Sigmoid colon (tissue), 6 donors: ENCODE measurements at regions not wholly inside any gene's neighbourhood (a gene's known extent, or its start where the extent isn't known, plus 50 kb on each side); places are given as distances from the start of the nearest gene placed in this dataset.

Experiments
- DNase-seq: peaks from one replicate; pipeline ENCODE4 v3.0.0-alpha.2; 2019
- H3K27ac ChIP-seq, 4 donors: fragments of 200-600 bp; sonication (generic); one replicate each; pipeline ENCODE4 v1.5.1; 2016 to 2019; ENCODE audit warnings: mild to moderate bottlenecking in 1 of 4
- H3K27me3 ChIP-seq, 3 donors: fragments of 200-600 bp; sonication (generic); one replicate each; pipeline ENCODE4 v1.5.1; 2019; ENCODE audit warnings: mild to moderate bottlenecking in 1 of 3
- H3K36me3 ChIP-seq, 4 donors: fragments of 200-600 bp; sonication (generic); one replicate each; pipeline ENCODE4 v1.5.1; 2016 to 2019
- H3K4me1 ChIP-seq, 4 donors: fragments of 200-600 bp; sonication (generic); one replicate each; pipeline ENCODE4 v1.5.1; 2017 to 2019
- H3K4me3 ChIP-seq, 4 donors: fragments of 200-600 bp; sonication (generic); one replicate each; pipeline ENCODE4 v1.5.1; 2017 to 2019; ENCODE audit warnings: mild to moderate bottlenecking in 2 of 4, moderate library complexity in 1 of 4
- H3K9me3 ChIP-seq, 4 donors: fragments of 200-600 bp in 3 of 4; sonication (generic) in 3 of 4; one replicate each; pipeline versions ENCODE4 v1.5.1 to v1.6.1; 2013 to 2019
- EP300 ChIP-seq, 4 donors: sonication (generic); formaldehyde crosslinking; IDR thresholded peaks; one replicate each; pipeline ENCODE4 v1.6.1; 2017; ENCODE audit warnings: antibody characterized with exemption in 4 of 4
- POLR2A ChIP-seq, 2 donors: fragments of 450-650 bp; IDR thresholded peaks; one replicate each; pipeline ENCODE4 v1.6.1; 2016; ENCODE audit warnings: antibody characterized with exemption in 2 of 2, mild to moderate bottlenecking in 2 of 2, moderate library complexity in 2 of 2
- POLR2AphosphoS5 ChIP-seq, 4 donors: sonication (generic); formaldehyde crosslinking; IDR thresholded peaks; one replicate each; pipeline ENCODE4 v1.6.1; 2017; ENCODE audit warnings: antibody characterized with exemption in 4 of 4
- WGBS, 2 donors: extraction: QIAGEN DNeasy Blood & Tissue Kit; methylation state at CpG; one replicate each; pipeline ENCODE4 v1.1.7; 2013; 5-methylcytosine and 5-hydroxymethylcytosine counted together
- intact Hi-C: fragments of 100-400 bp; cut with DNase I; formaldehyde crosslinking; loops from one replicate; pipeline ENCODE4 v1.15.1; 2023
- TF ChIP-seq, protein P1 (sequence below), 4 experiments: fragments of 450-650 bp in 3 of 4; fragments of 200-600 bp in 1 of 4; IDR thresholded peaks; one replicate each; pipeline ENCODE4 v1.5.1; 2016 to 2019; ENCODE audit warnings: antibody characterized with exemption in 4 of 4, mild to moderate bottlenecking in 3 of 4, moderate library complexity in 2 of 4
- donor health status: healthy with polysubstance abuse.
- donor health status: healthy.

DNA sequence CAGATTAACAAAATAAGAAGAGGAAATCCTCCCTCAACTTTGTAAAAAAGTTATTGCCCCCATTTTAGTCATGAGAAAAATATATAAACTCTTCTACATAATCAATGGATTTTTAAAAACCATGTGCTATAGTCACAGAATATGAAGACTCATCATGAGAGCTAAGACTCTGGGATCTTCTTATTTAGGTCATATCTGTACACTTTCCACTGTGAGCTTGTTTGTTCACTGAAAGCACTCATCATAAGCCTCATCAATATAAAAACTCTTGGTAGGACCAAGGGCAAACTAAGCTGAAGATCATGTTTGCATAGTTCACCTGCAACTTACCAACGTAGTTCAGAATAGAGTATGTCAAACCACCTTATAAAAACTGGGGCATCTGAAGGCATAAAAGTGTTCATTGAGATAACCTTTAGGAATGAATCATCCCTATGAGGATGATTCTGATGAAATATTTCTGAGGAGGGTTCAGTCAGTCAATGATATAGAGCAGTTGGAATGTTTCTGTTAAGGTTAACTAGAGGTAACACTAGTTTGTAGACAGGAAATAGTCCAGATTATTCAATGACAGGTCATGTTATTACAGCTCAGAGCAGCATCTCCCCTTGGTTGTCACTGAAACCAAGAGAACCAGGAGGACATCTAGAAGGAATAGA is 289.9 kb upstream of the SMC2 start:
- Histone ChIP-seq H3K4me3 (no peak overlapping the region), H3K36me3 (no peaks in the 10 kb centered on the region), H3K27ac (no peak overlapping the region), H3K9me3 (no peaks in the 10 kb centered on the region), H3K27me3 (no peaks in the 10 kb centered on the region), H3K4me1 (no peaks in the 10 kb centered on the region)
- TF ChIP-seq, protein P1, sequence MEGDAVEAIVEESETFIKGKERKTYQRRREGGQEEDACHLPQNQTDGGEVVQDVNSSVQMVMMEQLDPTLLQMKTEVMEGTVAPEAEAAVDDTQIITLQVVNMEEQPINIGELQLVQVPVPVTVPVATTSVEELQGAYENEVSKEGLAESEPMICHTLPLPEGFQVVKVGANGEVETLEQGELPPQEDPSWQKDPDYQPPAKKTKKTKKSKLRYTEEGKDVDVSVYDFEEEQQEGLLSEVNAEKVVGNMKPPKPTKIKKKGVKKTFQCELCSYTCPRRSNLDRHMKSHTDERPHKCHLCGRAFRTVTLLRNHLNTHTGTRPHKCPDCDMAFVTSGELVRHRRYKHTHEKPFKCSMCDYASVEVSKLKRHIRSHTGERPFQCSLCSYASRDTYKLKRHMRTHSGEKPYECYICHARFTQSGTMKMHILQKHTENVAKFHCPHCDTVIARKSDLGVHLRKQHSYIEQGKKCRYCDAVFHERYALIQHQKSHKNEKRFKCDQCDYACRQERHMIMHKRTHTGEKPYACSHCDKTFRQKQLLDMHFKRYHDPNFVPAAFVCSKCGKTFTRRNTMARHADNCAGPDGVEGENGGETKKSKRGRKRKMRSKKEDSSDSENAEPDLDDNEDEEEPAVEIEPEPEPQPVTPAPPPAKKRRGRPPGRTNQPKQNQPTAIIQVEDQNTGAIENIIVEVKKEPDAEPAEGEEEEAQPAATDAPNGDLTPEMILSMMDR (IDR thresholded peaks at IDR 0.05): no peak
- no peak for TF ChIP-seq POLR2A (IDR thresholded peaks at IDR 0.05)
- no peak for TF ChIP-seq POLR2AphosphoS5 (IDR thresholded peaks at IDR 0.05)
- no peak for TF ChIP-seq EP300 (IDR thresholded peaks at IDR 0.05)
- intact Hi-C loops: no loop called here
- DNase-seq: no peak
- 36 to 53% methylated on average over 1 of the region's 1 CpG for WGBS, 2 donors

DNA sequence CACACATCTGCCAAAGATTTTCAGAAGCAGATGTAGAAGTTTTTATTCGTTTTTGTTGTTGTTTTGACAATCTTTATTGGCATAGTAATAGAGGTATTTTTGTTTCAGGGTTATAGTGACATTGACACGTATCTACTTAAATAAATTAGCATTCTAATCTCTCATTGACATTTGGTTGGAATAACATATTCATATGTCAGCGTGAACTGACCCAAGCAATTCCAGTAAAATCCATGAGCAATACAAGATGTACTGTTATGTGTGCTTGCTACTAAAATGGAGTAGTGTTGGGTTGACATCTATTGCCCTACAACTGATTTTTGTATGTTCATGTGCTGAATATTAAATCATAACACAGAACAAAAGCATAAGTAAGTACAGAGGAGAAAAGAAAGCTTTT is 284.4 kb upstream of the SMC2 start:
- DNase-seq: no peak
- TF ChIP-seq POLR2A (IDR thresholded peaks at IDR 0.05): no peak
- Histone ChIP-seq H3K36me3 (no peaks in the 10 kb centered on the region), H3K4me3 (no peak overlapping the region), H3K9me3 (no peaks in the 10 kb centered on the region), H3K4me1 (no peaks in the 10 kb centered on the region), H3K27ac (no peak overlapping the region), H3K27me3 (no peaks in the 10 kb centered on the region)
- intact Hi-C loops: no loop called here
- WGBS, 2 donors: 69 to 76% methylated on average over 3 of the region's 3 CpGs

DNA sequence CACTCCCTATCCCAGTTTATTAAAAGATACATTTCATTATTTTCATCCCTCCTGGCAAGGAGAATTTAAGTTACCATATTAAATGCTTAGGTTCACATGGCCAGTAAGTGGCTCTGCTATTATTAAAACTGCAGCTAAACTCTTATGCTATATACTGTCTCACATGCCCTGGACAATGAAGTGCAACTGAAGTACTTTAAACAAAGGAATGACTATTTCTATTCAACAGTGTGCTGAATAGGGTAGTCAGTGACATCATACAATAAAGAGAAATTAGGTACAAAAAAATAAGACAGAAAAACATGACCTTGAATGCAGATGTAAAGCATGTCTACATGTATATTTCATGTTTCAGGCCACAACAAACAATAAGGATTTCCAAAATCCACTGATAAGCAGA is 282.6 kb upstream of the SMC2 start:
- no peaks in the 10 kb centered on the region for H3K4me1 ChIP-seq
- no peak overlapping the region for H3K4me3 ChIP-seq
- no peak overlapping the region for H3K27ac ChIP-seq
- H3K36me3 ChIP-seq: no peaks in the 10 kb centered on the region
- intact Hi-C loops: no loop called here
- H3K9me3 ChIP-seq: no peaks in the 10 kb centered on the region
- no peaks in the 10 kb centered on the region for H3K27me3 ChIP-seq
- no peak for DNase-seq
- TF ChIP-seq POLR2AphosphoS5 (IDR thresholded peaks at IDR 0.05) (no peak), POLR2A (IDR thresholded peaks at IDR 0.05) (no peak), EP300 (IDR thresholded peaks at IDR 0.05) (no peak)
- TF ChIP-seq, protein P1 (IDR thresholded peaks at IDR 0.05): no peak

DNA sequence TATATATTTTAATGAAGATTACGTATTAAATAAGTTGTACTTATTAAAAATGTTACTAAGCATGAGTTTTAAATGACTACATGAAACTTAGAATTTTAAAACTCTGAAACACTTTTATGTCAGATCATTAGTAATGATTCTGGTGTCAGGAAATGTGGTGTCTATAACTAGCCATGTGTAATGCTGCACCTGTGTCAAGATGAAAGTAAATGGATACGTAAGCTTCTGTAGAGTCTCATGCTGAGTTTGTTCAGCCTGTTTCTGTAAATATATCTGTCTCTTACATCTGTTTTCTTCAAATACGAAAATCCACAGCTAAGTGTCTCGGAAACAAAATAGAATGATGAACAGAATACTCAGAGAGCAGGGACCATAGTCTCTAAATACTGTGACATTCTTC is 278.0 kb upstream of the SMC2 start:
- H3K27me3 ChIP-seq: no peaks in the 10 kb centered on the region
- H3K4me3 ChIP-seq: no peak overlapping the region
- DNase-seq: no peak
- H3K36me3 ChIP-seq: no peaks in the 10 kb centered on the region
- TF ChIP-seq POLR2A (IDR thresholded peaks at IDR 0.05) (no peak), POLR2AphosphoS5 (IDR thresholded peaks at IDR 0.05) (no peak), EP300 (IDR thresholded peaks at IDR 0.05) (no peak)
- TF ChIP-seq, protein P1 (IDR thresholded peaks at IDR 0.05): no peak
- intact Hi-C loops: no loop called here
- H3K9me3 ChIP-seq: no peaks in the 10 kb centered on the region
- 79 to 80% methylated on average over 4 of the region's 4 CpGs for WGBS, 2 donors
- no peaks in the 10 kb centered on the region for H3K4me1 ChIP-seq
- no peak overlapping the region for H3K27ac ChIP-seq

DNA sequence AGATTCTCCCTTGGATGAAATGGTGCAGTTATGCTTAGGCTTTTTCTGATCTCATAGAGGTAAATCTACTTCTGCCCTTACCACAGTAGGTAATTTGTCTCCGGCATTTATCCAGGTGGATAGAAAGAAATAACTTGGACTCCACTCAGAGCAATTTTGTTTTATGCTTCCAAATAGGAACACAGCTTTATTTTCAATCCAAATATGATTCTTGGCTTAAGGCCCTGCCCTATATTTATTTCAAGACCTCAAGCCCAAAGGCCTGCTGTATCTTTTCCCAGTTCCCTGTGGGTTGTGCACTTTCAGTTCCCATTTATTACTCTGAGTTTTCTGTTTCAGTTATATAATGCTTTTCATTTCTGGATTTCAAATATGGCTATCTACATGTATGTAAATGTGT is 274.2 kb upstream of the SMC2 start:
- Histone ChIP-seq H3K4me3 (no peak overlapping the region), H3K9me3 (no peaks in the 10 kb centered on the region), H3K4me1 (no peaks in the 10 kb centered on the region), H3K36me3 (no peaks in the 10 kb centered on the region), H3K27ac (no peak overlapping the region), H3K27me3 (no peaks in the 10 kb centered on the region)
- intact Hi-C loops: no loop called here
- WGBS, 2 donors: 39 to 86% methylated on average over 1 of the region's 1 CpG
- no peak for TF ChIP-seq POLR2A (IDR thresholded peaks at IDR 0.05)
- no peak for TF ChIP-seq EP300 (IDR thresholded peaks at IDR 0.05)
- TF ChIP-seq POLR2AphosphoS5 (IDR thresholded peaks at IDR 0.05): no peak
- TF ChIP-seq, protein P1 (IDR thresholded peaks at IDR 0.05): no peak
- no peak for DNase-seq
